GM12878 (cell line): ENCODE measurements at regions not wholly inside any gene's neighbourhood (a gene's known extent, or its start where the extent isn't known, plus 50 kb on each side); places are given as distances from the start of the nearest gene placed in this dataset.

Experiments
- CTCF ChIP-seq, 3 experiments: IDR thresholded peaks in 2 of 3; conservative IDR thresholded peaks in 1 of 3; 2 replicates each; pipeline ENCODE4 v1.5.1; 2011; ENCODE audit warnings: low read depth in 3 of 3, low read length in 3 of 3, mild to moderate bottlenecking in 3 of 3, control low read depth in 2 of 3, moderate library complexity in 2 of 3, inconsistent platforms in 1 of 3, mixed read lengths in 1 of 3; ENCODE audit not compliant: control insufficient read depth in 2 of 3, insufficient read depth in 1 of 3; ENCODE audit errors: extremely low read depth in 1 of 3
- MXI1 ChIP-seq: fragments of 150-350 bp; IDR thresholded peaks from 2 replicates; pipeline ENCODE4 v1.6.1; 2011; ENCODE audit warnings: low read depth, mild to moderate bottlenecking, inconsistent platforms, low read length, improper control_type of control experiment
- TF ChIP-seq, protein P1 (sequence below): fragments of 450-650 bp; IDR thresholded peaks from 2 replicates; pipeline ENCODE4 v1.6.1; 2017; ENCODE audit warnings: antibody characterized with exemption, mild to moderate bottlenecking, moderate library complexity
- TF ChIP-seq, protein P2 (sequence below): fragments of 450-650 bp; IDR thresholded peaks from 2 replicates; pipeline ENCODE4 v1.6.1; 2016; ENCODE audit warnings: mild to moderate bottlenecking

GRCh38 chr3:127085576-127085975 lies 102.7 kb downstream of the PLXNA1 start:
- no peak for TF ChIP-seq CTCF (IDR thresholded peaks at IDR 0.05 in 2 of 3, conservative IDR thresholded peaks at IDR 0.05 in 1 of 3; ENCODE audit: control insufficient read depth in 2 of 3, extremely low read depth in 1 of 3, insufficient read depth in 1 of 3, low read depth in 3 of 3, low read length in 3 of 3)
- TF ChIP-seq, protein P1, sequence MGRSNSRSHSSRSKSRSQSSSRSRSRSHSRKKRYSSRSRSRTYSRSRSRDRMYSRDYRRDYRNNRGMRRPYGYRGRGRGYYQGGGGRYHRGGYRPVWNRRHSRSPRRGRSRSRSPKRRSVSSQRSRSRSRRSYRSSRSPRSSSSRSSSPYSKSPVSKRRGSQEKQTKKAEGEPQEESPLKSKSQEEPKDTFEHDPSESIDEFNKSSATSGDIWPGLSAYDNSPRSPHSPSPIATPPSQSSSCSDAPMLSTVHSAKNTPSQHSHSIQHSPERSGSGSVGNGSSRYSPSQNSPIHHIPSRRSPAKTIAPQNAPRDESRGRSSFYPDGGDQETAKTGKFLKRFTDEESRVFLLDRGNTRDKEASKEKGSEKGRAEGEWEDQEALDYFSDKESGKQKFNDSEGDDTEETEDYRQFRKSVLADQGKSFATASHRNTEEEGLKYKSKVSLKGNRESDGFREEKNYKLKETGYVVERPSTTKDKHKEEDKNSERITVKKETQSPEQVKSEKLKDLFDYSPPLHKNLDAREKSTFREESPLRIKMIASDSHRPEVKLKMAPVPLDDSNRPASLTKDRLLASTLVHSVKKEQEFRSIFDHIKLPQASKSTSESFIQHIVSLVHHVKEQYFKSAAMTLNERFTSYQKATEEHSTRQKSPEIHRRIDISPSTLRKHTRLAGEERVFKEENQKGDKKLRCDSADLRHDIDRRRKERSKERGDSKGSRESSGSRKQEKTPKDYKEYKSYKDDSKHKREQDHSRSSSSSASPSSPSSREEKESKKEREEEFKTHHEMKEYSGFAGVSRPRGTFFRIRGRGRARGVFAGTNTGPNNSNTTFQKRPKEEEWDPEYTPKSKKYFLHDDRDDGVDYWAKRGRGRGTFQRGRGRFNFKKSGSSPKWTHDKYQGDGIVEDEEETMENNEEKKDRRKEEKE = no peak
- TF ChIP-seq, protein P2, sequence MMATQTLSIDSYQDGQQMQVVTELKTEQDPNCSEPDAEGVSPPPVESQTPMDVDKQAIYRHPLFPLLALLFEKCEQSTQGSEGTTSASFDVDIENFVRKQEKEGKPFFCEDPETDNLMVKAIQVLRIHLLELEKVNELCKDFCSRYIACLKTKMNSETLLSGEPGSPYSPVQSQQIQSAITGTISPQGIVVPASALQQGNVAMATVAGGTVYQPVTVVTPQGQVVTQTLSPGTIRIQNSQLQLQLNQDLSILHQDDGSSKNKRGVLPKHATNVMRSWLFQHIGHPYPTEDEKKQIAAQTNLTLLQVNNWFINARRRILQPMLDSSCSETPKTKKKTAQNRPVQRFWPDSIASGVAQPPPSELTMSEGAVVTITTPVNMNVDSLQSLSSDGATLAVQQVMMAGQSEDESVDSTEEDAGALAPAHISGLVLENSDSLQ = no peak
- no peak for TF ChIP-seq MXI1
